K562 (cell line): ENCODE measurements at regions not wholly inside any gene's neighbourhood (a gene's known extent, or its start where the extent isn't known, plus 50 kb on each side); places are given as distances from the start of the nearest gene placed in this dataset.

Source experiments
- ATAC-seq: fragments of 200-7000 bp; cut with Tn5 transposase; 3 replicates; pipeline ENCODE4 v1.9.1; 2020; ENCODE audit warnings: moderate library complexity
- BruUV-seq: library from RNA; stranded (reverse); fragments of 400-500 nt; replicated peaks from 2 replicates; lab custom pipeline; 2021; lab: Mats Ljungman, UMichigan
- CTCF ChIA-PET: fragments of 300-600 bp; formaldehyde crosslinking; extraction: SDS; loops from one replicate; lab custom pipeline; 2021; ENCODE audit warnings: low intra/inter-chr PET ratio; lab: Yijun Ruan, JAX
- POLR2A ChIA-PET: fragments of 300-600, 350-650 bp; sonication (Branson Sonifier 250); formaldehyde crosslinking; extraction: SDS; loops from one replicate; lab custom pipeline; 2021; ENCODE audit warnings: antibody characterized with exemption, inconsistent platforms; lab: Yijun Ruan, JAX
- DNase-seq, 4 experiments: peaks; one replicate each; pipeline versions ENCODE4 v3.0.0 to v3.0.0-alpha.2; 2011 to 2018; ENCODE audit warnings: low spot score in 3 of 4, mixed read lengths in 3 of 4; ENCODE audit errors: extremely low read depth in 1 of 4
- FAIRE-seq: peaks from 2 replicates; lab custom pipeline; 2011; peaks lifted over from hg19 to GRCh38; lab: Jason Lieb, UNC
- H2AFZ ChIP-seq: 2 replicates; pipeline ENCODE4 v1.6.0; 2011; ENCODE audit warnings: low read depth, low read length, control low read depth, inconsistent platforms
- H3K27ac ChIP-seq: fragments of 200-600 bp; 3 replicates; pipeline ENCODE4 v1.8.0; 2011; ENCODE audit warnings: low read depth, mild to moderate bottlenecking, control low read depth, inconsistent platforms, low read length, moderate library complexity, mixed read lengths; ENCODE audit errors: extremely low read depth
- H3K27me3 ChIP-seq, 2 experiments: fragments of 300-600 bp in 1 of 2; 2 replicates in 1 of 2; 3 replicates in 1 of 2; pipeline versions ENCODE4 v1.6.0 to v1.8.0; 2011; ENCODE audit warnings: inconsistent platforms in 2 of 2, low read length in 2 of 2, mild to moderate bottlenecking in 1 of 2, mixed read lengths in 1 of 2, moderate library complexity in 1 of 2; ENCODE audit not compliant: control insufficient read depth in 2 of 2, insufficient read depth in 2 of 2
- H3K36me3 ChIP-seq: fragments of 300-600 bp; 3 replicates; pipeline ENCODE4 v1.8.0; 2011; ENCODE audit warnings: mild to moderate bottlenecking, low read length, inconsistent platforms; ENCODE audit not compliant: control insufficient read depth, insufficient read depth
- H3K4me1 ChIP-seq, 2 experiments: fragments of 200-600 bp in 1 of 2; replicated peaks in 1 of 2; 2 replicates in 1 of 2; 3 replicates in 1 of 2; pipeline versions ENCODE4 v1.5.1 to v1.8.0; 2011; ENCODE audit warnings: inconsistent platforms in 2 of 2, low read length in 2 of 2, mild to moderate bottlenecking in 1 of 2, mixed read lengths in 1 of 2, moderate library complexity in 1 of 2; ENCODE audit not compliant: control insufficient read depth in 2 of 2, insufficient read depth in 2 of 2
- H3K4me2 ChIP-seq: 2 replicates; pipeline ENCODE4 v1.6.1; 2011; ENCODE audit warnings: low read length, control low read depth, inconsistent platforms, mixed read lengths; ENCODE audit not compliant: insufficient read depth
- H3K4me3 ChIP-seq: fragments of 200-600 bp; sonication (generic), shearing (Covaris generic); 2 replicates; pipeline ENCODE4 v1.5.1; 2016; ENCODE audit warnings: control low read depth, inconsistent platforms
- H3K79me2 ChIP-seq: fragments of 200-600 bp; 3 replicates; pipeline ENCODE4 v1.8.0; 2011; ENCODE audit warnings: low read length, inconsistent platforms; ENCODE audit not compliant: control insufficient read depth, insufficient read depth
- H3K9ac ChIP-seq, 2 experiments: 2 replicates each; pipeline versions ENCODE4 v1.6.0 to v1.6.1; 2011; ENCODE audit warnings: low read depth in 2 of 2, low read length in 2 of 2, control low read depth in 1 of 2, inconsistent platforms in 1 of 2, mild to moderate bottlenecking in 1 of 2, mixed read lengths in 1 of 2; ENCODE audit not compliant: insufficient read depth in 1 of 2
- H3K9me1 ChIP-seq: one replicate; pipeline ENCODE4 v1.6.0; 2011; ENCODE audit warnings: inconsistent platforms, mild to moderate bottlenecking, low read length, moderate library complexity; ENCODE audit not compliant: control insufficient read depth, insufficient read depth
- H3K9me3 ChIP-seq: replicated peaks from 2 replicates; pipeline ENCODE4 v1.5.1; 2011; ENCODE audit warnings: low read depth, low read length, inconsistent platforms; ENCODE audit not compliant: control insufficient read depth, insufficient read depth
- H4K20me1 ChIP-seq: replicated peaks from 2 replicates; pipeline ENCODE4 v1.6.1; 2011; ENCODE audit warnings: low read length, inconsistent platforms, mixed read lengths; ENCODE audit not compliant: control insufficient read depth, insufficient read depth
- CREB3 ChIP-seq: fragments of 450-650 bp; conservative IDR thresholded peaks from 2 replicates; pipeline ENCODE4 v1.6.1; 2016; ENCODE audit warnings: missing genetic modification characterization, low read depth, mild to moderate bottlenecking, missing compliant biosample characterization, moderate library complexity
- ESRRB ChIP-seq: fragments of 250-450 bp; sonication (Bioruptor Pico); IDR thresholded peaks from 2 replicates; pipeline ENCODE4 v1.5.0; 2020; ENCODE audit warnings: mild to moderate bottlenecking, moderate library complexity, borderline replicate concordance
- NELFE ChIP-seq: IDR thresholded peaks from 2 replicates; pipeline ENCODE4 v1.6.1; 2011; ENCODE audit warnings: mild to moderate bottlenecking; ENCODE audit not compliant: insufficient read depth, insufficient read length
- TAF1 ChIP-seq: IDR thresholded peaks from 2 replicates; pipeline ENCODE4 v1.6.1; 2011; ENCODE audit warnings: mild to moderate bottlenecking, low read length, moderate library complexity; ENCODE audit not compliant: insufficient read depth, control insufficient read depth, severe bottlenecking; ENCODE audit errors: extremely low read depth
- TFE3 ChIP-seq: fragments of 450-650 bp; formaldehyde crosslinking; IDR thresholded peaks from 2 replicates; pipeline ENCODE4 v1.4.0; 2020; ENCODE audit warnings: mild to moderate bottlenecking, mixed read lengths
- ZBTB26 ChIP-seq: fragments of 450-650 bp; formaldehyde crosslinking; IDR thresholded peaks from 2 replicates; pipeline ENCODE4 v1.4.0; 2022; ENCODE audit warnings: missing genetic modification characterization
- ZNF561 ChIP-seq: fragments of 450-650 bp; formaldehyde crosslinking; conservative IDR thresholded peaks from 2 replicates; pipeline ENCODE4 v1.4.0; 2020; ENCODE audit warnings: mild to moderate bottlenecking, moderate library complexity
- WGBS: fragments of 100-300 bp; shearing (Covaris generic); methylation state at CpG from one replicate; pipeline ENCODE4 v1.1.6; 2016; ENCODE audit warnings: low coverage, mixed read lengths; ENCODE audit not compliant: insufficient coverage; ENCODE audit errors: missing lambda C conversion rate; 5-methylcytosine and 5-hydroxymethylcytosine counted together
- in situ Hi-C: fragments of 300-500 bp; cut with MboI; formaldehyde crosslinking; loops from 4 replicates; pipeline ENCODE4 v1.15.0; 2018; ENCODE audit warnings: inconsistent platforms, mixed read lengths
- intact Hi-C: fragments of 100-400 bp; cut with micrococcal nuclease; formaldehyde crosslinking; loops from 2 replicates; pipeline ENCODE4 v1.14.2; 2022
- TF ChIP-seq, protein P1 (sequence below): fragments of 450-650 bp; formaldehyde crosslinking; conservative IDR thresholded peaks from 2 replicates; pipeline ENCODE4 v1.4.0; 2022; ENCODE audit warnings: mild to moderate bottlenecking, missing genetic modification characterization

- ATAC-seq, result no peak
- TF ChIP-seq ZNF561 (CRISPR knock-in tag) (no peak), CREB3 (tag) (no peak), ZBTB26 (no peak), NELFE (no peak), ESRRB (CRISPR knock-in tag) (no peak), TFE3 (no peak), TAF1 (no peak)
- TF ChIP-seq, protein P1, sequence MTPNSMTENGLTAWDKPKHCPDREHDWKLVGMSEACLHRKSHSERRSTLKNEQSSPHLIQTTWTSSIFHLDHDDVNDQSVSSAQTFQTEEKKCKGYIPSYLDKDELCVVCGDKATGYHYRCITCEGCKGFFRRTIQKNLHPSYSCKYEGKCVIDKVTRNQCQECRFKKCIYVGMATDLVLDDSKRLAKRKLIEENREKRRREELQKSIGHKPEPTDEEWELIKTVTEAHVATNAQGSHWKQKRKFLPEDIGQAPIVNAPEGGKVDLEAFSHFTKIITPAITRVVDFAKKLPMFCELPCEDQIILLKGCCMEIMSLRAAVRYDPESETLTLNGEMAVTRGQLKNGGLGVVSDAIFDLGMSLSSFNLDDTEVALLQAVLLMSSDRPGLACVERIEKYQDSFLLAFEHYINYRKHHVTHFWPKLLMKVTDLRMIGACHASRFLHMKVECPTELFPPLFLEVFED (CRISPR knock-in tag), result no peak
- no peak for FAIRE-seq
- no peak overlapping the region for H3K4me2 ChIP-seq
- H3K36me3 ChIP-seq, result no peaks in the 10 kb centered on the region
- CTCF ChIA-PET, result no interaction called here
- no peaks in the 10 kb centered on the region for H3K27me3 ChIP-seq
- in situ Hi-C loops, result no loop called here
- H4K20me1 ChIP-seq, result no peaks in the 10 kb centered on the region
- DNase-seq, result no peak
- no peaks in the 10 kb centered on the region for H3K9me3 ChIP-seq
- H3K79me2 ChIP-seq, result no peaks in the 10 kb centered on the region
- intact Hi-C loops, result no loop called here
- H3K27ac ChIP-seq, result no peak overlapping the region
- no peak overlapping the region for H2AFZ ChIP-seq
- H3K9ac ChIP-seq, result no peak overlapping the region
- no peak overlapping the region for H3K4me3 ChIP-seq
- BruUV-seq, result no TSS peak
- POLR2A ChIA-PET, result no interaction called here
- H3K9me1 ChIP-seq, result no peaks in the 10 kb centered on the region
- WGBS, result 0% methylated on average over 3 of the region's 3 CpGs
- no peaks in the 10 kb centered on the region for H3K4me1 ChIP-seq
Observed at GRCh38 chr10:9668411-9668810, 1349.3 kb upstream of the CELF2 start.
